HG03103 (cell line): ENCODE measurements at regions not wholly inside any gene's neighbourhood (a gene's known extent, or its start where the extent isn't known, plus 50 kb on each side); places are given as distances from the start of the nearest gene placed in this dataset.

ENCODE experiments used
- ATAC-seq: cut with Tn5 transposase; IDR thresholded peaks from one replicate; pipeline ENCODE4 v1.9.1; 2021; ENCODE audit warnings: low read depth; ENCODE audit not compliant: unreplicated experiment

DNA sequence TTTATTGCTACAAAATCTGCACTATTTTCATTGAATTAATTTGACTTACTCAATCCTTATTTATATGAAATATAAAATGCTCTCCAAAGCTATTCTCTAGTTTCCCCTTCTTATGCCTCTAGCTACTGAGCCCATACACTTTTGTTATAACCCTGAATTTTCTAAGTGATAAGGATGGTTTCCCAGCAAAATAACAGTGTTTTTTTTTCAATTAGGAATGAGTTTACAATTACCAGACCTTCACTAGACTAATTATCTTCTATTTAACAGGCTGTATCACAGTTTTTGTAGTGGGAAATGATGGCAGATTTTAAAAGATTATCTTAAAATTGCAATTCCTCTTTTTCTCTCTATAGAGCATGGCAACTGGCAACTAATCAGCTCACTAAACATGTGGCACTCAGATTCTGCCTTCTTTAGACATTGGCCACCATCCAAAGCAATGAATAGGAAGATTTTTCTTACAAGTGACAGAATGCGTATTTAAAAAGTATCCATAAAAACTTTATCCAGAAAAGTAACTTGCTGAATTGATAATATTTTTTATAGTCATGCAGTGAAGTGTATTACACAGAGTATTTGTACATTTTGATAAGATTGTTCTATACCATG, 585.7 kb upstream of the ZNF608 start:
- ATAC-seq: no peak

GRCh38 chr5:125333416-125333815, 587.0 kb upstream of the ZNF608 start:
- ATAC-seq: no peak

DNA sequence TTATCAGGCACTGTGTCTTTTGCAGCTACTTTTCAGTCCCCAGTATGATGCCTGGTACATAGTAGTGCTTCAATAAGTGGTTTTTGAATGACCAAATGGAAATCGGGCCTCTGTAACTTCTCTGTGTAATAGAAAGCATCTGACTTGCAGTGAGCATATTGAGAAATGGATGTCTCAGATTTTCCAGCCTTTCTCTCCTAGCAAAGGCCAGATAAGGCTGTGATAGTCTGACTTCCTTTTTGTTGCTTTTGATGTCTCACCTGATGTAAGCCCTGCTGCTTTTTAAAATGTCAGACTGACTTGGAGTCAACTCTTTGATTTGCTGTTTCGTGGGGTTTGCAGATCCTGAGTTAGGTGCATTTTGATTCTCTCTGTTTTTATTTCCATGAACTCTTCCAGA, 590.0 kb upstream of the ZNF608 start:
- no peak for ATAC-seq

- ATAC-seq: no peak
Measured at GRCh38 chr5:125337294-125337693, 590.9 kb upstream of the ZNF608 start.

DNA sequence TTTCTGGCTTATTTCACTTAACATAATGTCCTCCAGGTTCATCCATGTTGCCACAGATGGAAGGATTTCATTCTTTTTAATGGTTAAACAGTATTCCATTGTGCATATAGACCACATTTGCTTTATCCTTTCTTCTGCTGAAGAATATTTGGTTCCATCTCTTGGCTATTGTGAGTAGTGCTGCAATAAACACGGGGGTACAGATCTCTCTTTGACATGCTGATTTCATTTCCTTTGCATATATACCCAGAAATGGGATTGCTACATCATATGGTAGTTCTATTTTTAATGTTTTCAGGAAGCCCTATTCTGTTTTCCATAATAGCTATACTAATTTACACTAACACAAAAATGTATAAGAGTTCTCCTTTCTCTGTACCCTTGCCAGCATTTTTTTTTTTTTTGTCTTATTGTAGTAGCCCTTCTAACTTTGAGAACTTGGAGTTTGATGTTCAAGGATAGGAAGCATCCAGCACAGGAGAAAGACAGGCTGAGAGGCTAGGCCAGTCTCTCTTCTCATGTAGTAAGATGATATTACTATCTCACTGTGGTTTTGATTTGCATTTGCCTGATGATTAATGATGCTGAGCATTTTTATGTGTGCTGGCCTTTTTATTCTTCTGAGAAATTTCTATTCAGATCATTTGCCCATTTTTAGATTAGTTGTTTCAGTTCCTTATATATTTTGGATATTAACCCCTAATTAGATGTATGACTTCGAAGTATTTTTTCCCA, 592.2 kb upstream of the ZNF608 start:
- no peak for ATAC-seq

DNA sequence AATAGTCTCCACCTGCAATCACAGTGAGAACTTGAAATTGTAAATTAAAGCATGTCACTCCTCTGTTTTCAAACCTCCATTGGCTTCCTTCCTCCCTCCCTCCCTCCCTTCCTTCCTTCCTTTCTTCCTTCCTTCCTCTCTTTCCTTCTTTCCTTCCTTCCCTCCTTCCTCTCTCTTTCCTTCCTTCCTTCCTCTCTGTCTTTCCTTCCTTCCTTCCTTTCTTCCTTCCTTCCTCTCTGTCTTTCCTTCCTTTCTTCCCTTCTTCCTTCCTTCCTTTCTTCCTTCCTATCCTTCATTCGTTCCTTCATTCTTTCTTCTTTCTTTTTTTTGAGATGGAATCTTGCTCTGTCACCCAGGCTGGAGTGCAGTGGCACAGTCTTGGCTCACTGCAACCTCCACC, 595.0 kb upstream of the ZNF608 start:
- ATAC-seq: no peak

DNA sequence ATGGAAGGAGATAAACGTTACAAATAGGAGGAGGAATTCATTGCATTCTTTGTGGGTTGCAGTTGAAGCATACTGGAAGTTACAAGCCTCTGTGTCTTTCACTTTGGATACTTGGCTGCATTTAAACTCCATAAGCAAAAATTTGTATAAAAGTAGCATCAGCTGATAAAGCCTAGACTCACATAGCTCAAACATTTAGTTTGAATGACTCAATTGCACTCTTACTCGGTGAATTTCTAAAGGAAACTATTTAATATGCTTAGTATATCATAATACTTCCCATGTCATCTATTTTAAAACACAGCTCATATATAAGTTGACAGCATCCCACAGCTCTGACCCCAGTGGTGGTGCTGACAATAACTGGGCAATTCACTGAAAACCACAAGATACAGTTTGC, 596.6 kb upstream of the ZNF608 start:
- no peak for ATAC-seq

- no peak for ATAC-seq
Measured at GRCh38 chr5:125346316-125346715, 599.9 kb upstream of the ZNF608 start.

GRCh38 chr5:125348221-125348692, 601.8 kb upstream of the ZNF608 start:
- no peak for ATAC-seq

DNA sequence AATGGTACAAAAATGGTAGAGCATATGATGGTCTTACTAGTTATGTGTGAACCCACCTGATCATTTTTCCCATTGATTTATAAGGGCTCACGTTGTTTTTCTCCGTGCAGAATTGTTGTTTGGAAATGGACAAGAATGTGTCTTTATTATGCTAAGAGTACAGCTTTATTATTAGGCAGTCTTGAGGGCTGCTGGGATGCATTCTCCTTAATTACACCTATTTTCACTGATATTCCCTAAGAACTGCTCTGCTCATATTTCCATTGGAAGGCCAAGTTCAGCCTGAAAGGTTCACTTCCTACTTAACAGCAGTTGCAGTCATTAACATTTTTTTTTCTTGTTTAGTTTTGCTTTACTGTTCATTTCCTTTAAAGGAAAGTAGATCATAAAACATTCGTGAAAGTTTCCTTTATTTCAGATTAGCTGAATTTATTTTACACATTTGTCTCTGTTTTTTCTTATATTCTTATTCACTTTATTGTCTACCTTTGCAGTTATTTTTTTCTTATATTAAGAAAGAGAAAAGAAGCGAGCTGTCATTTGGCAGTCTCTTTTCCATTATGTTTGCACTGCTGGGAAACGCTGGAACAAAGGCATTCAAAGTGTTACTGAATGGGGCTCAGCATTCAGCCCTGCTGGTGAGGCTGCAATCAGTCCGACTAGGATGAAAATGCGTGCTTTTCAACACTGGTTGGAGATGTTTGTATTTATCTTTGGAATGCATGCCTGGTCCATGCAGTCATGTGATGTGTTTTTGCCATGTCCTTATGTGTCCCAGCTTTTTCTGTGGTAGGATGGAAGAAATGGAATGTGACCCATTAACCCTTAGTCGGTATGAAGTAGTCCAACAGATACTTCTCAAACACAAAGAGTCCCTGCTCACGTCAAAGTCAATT, 602.7 kb upstream of the ZNF608 start:
- ATAC-seq: no peak

- ATAC-seq: no peak
Measured at GRCh38 chr5:125357660-125358059, 611.2 kb upstream of the ZNF608 start.

- no peak for ATAC-seq
Measured at GRCh38 chr5:125365747-125366146, 619.3 kb upstream of the ZNF608 start.

- ATAC-seq: no peak
Measured at GRCh38 chr5:125367702-125368101, 621.3 kb upstream of the ZNF608 start.

DNA sequence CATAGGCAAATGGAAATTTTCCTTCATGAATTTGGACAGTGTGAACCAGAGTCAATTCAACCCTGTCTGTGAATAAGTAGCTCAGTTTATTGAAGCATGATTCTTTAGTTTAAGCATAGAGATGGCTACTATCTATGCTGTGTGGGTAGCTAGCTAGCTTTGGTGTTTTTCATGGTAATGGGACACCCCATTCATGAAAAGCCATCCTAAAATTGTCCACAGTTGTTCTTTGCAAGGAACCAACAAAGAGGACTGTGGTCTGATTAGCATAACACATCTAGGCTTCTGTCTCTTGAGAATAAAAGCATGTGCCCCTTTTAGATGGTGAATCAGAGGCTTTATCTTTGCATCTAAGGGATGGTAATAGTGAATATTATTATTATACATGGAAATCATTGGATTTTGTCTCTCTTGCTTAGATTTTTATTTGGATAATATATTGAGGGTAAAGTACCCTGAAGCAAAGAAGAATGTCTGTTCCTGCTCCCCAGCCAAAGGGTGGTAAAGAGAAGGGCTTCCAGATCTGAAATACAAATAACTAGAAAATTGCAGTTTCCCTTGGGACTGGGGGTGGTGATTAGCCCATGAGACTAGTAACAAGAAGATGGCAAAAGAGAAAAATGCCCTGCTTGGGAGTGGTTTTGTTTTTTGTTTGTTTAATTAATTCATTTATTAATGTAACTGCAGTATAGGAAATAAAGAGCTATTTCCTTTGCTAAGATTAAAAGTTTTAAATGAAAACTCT, 624.2 kb upstream of the ZNF608 start:
- ATAC-seq: no peak

GRCh38 chr5:125372694-125373631, 626.5 kb upstream of the ZNF608 start:
- no peak for ATAC-seq

- ATAC-seq: no peak
Measured at GRCh38 chr5:125375143-125375542, 628.7 kb upstream of the ZNF608 start.

DNA sequence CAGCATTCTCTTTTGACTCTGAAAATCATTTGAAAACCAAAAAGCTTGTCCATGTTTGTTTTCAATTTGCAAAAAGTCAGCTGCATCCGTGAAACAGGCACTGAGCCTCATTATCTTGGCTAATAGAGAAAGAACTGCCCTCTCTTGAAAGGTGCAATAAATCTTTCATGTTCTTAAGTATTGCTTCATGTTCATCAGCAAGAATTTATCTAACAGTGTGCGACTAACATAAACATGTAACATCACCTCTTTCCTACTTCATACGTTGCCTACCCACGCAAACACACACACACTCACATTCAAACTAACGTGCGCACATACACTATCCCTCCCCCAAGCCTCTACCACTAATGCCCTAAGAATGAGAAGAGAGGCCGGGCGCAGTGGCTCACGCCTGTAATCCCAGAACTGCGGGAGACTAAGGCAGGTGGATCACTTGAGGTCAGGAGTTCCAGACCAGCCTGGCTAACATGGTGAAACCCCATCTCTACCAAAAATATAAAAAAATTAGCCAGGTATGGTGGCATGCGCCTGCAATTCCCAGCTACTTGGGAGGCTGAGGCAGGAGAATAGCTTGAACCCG, 629.7 kb upstream of the ZNF608 start:
- no peak for ATAC-seq

GRCh38 chr5:125377141-125377540, 630.7 kb upstream of the ZNF608 start:
- ATAC-seq: no peak

GRCh38 chr5:125381290-125381689, 634.9 kb upstream of the ZNF608 start:
- no peak for ATAC-seq
